ENCODE measurements at regions not wholly inside any gene's neighbourhood (a gene's known extent, or its start where the extent isn't known, plus 50 kb on each side); places are given as distances from the start of the nearest gene placed in this dataset.
"Not testable (repeated sequence)": the region's sequence is repeated elsewhere in the genome, so short reads cannot be mapped to it uniquely, and the experiment has no call there.

- no peak for DNase-seq (ENCODE audit: low read depth in 2 of 2)
These were observed 270.7 kb upstream of the RUNX1 start for GRCh38 chr21:35319684-35320283.

GRCh38 chr21:35316933-35317332 lies 267.8 kb upstream of the RUNX1 start:
- no peak for DNase-seq (ENCODE audit: low read depth in 2 of 2)

GRCh38 chr21:35316456-35316855 lies 267.4 kb upstream of the RUNX1 start:
- DNase-seq (ENCODE audit: low read depth in 2 of 2) = no peak

DNA sequence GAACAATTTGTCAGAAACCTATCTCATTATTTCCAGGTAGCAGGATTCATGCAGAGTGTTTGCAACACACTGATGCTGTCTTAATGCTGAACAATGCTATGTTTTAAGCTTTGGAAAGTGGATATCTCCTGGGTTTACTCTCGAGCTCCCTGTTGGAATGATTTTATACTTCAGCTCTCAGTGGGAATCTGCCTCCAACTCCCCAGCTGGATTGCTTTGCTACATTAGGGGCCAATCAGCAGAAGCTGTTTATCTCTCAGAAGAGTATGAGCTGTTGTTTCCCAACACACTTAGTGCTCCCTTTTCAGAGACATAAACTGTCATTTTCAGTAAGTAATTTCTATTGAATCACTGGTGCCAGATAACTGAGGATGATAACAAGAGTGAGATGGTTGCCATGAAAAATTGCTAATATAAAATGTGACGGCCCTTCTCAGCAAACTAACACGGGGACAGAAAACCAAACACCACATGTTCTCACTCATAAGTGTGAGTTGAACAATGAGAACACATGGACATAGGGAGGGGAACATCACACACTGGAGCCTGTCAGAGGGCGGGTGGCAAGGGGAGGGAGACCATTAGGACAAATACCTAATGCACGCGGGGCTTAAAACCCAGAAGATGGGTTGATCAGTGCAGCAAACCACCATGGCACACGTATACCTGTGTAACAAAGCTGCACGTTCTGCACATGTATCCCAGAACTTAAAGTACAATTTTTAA lies 265.9 kb upstream of the RUNX1 start:
- DNase-seq (ENCODE audit: low read depth in 2 of 2) = no peak

DNA sequence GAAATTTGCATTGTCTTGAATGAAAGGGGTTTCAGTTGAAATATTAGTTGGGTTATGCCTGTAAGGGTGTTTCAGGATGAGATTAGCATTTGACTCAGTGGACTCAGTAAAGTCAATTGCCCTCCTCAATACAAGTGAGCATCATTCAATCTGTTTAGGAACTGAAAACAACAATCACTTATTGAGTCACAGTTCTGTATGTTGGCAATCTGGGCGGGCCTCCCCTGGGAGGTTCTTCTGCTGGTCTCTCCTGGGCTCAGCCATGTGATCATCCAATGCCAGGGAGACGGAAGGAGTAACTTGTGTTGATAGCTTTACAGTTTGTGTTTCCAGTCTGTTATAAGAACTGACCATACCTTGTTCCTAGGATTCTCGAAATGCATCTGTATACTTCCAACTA lies 262.9 kb upstream of the RUNX1 start:
- no peak for DNase-seq (ENCODE audit: low read depth in 2 of 2)

DNA sequence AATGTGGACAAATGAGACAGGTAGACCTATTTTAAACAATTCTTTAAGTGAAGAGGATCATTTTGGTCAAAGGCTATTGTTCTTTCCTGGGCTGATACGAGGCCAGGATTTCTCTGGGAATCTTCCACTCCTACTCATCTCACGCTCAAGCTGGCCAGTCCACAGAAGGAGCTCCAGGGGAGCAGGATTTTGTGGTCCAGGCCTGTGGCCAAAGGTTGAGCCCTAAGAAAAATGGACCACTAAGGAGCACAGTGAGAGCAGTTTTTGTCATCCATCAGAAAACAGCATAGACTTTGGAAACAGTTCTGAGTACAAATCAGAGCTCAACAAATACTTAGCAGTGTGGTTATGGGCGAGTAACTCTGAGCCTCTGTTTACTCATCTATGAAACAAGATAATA lies 260.2 kb upstream of the RUNX1 start:
- no peak for DNase-seq (ENCODE audit: low read depth in 2 of 2)

DNA sequence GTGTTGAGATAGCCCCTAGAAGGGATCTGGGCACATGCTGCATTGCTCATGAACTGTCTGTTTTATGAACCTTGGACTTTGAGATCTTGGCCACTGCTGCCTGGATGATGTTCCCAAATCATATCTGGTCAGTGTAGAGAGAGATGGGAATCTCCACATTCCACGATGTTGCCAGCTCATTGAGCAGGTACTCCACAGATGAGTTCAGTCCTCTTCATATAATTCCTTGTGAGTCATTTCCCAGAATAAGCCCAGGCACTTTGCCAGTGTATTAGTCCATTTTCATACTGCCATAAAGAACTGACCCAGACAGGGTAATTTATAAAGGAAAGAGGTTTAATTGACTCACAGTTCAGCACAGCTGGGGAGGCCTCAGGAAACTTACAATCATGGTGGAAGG lies 254.0 kb upstream of the RUNX1 start:
- no peak for DNase-seq (ENCODE audit: low read depth in 2 of 2)

DNA sequence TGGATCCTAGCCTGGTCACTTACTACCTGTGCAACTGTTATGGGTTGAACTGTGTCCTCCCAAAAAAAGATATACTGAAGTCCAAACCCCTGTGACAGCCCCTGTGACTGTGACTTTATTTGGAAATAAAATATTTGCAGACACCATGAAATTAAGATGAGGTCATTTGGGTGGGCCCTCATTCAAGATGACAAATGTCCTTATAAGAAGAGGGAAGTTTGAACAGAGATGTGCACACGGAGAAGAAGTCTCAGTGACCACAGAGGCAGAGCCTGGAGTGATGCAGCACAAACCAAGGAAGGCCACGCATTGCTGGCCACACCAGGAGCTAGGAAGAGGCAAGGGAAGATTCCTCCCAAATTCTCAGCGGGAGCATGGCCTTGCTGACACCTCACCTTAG lies 249.7 kb upstream of the RUNX1 start:
- no peak for DNase-seq (ENCODE audit: low read depth in 2 of 2)

DNA sequence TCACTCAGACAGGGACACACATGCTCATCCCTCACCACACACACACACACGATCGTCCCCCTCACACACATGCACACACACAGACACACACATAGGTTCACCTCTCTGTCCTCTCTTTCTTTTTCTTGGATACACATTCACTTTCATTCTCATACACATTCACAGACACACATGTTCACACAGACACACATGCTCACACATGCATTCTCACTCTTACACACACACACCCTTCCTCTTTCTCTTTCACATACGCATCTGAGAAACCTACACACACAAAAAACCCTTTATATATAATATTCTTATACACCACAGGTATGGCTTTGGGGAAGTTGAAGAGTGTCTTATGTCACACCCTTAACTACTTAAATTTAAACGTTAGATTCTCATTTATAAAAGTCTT lies 248.6 kb upstream of the RUNX1 start:
- no peak for DNase-seq (ENCODE audit: low read depth in 2 of 2)

- DNase-seq (ENCODE audit: low read depth in 2 of 2) = no peak
These were observed 245.3 kb upstream of the RUNX1 start for GRCh38 chr21:35294231-35294898.

DNA sequence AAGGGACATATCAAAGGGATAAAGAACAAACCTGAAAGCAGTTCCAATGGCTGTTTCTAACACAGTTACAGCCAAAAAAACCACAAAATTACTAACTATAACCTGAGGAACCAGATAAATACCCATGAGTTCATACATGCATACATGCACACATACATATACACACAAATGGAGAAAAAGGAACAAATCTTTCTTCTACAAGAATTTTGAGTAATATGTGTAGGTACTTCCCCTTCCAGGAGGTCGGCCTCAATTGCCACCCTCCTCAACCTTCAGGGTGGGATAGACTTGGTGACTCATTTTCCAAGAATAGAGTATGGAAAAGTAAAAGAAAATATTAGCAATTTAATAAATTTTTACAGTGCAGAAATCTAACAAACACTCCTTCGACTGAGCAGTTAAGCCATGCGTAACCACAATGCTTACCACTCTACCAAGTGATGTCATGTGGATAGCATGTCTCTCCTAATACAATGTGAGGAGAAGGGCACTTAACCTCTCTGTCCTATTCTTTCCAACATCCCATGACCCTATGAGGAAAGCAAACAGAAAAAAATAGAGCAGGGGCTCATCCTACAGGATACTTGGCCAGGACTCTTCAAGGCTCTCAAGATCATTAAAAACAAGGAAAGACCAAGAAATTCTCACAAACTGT lies 243.0 kb upstream of the RUNX1 start:
- no peak for DNase-seq (ENCODE audit: low read depth in 2 of 2)

- no peak for DNase-seq (ENCODE audit: low read depth in 2 of 2)
These were observed 241.9 kb upstream of the RUNX1 start for GRCh38 chr21:35291034-35291433.

DNA sequence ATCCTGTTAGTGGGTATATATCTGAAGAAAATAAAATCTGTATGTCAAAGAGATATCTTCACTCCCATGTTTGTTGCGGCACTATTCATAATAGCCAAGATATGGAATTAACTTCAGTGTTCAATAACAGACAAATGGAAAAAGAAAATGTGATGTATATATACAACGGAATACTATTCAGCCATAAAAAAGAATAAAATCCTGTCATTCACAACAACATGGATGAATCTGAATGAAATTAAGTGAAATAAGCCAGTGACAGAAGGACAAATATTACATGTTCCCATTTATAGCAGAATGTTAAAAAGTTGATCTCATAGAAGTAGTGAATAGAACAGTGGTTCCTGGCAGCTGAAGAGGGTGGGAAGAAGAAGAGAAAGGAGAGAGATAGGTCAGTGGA lies 239.1 kb upstream of the RUNX1 start:
- DNase-seq (ENCODE audit: low read depth in 2 of 2) = no peak

GRCh38 chr21:35284199-35284598 lies 235.1 kb upstream of the RUNX1 start:
- DNase-seq (ENCODE audit: low read depth in 2 of 2) = no peak

DNA sequence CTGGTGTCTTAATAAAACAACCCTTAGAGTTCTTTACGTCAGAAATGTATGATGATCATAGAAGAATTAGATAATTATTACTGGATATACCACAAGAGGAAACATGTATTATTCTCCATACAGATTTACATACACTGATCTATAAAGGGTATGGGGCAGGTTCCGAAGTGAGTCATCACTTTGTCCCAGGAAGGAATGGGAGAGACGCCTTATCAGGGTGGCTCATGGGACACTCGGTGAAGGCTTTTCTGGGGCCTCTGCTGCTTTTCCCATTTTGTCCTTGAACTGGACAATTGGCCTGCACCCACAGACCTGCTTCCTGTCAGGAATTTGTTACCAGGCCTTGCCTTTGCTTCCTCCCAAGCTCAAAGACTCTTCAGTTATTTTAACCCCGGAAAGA lies 233.8 kb upstream of the RUNX1 start:
- no peak for DNase-seq (ENCODE audit: low read depth in 2 of 2)

- DNase-seq (ENCODE audit: low read depth in 2 of 2) = no peak
These were observed 232.9 kb upstream of the RUNX1 start for GRCh38 chr21:35281956-35282355.

GRCh38 chr21:35280231-35280630 lies 231.1 kb upstream of the RUNX1 start:
- DNase-seq (ENCODE audit: low read depth in 2 of 2) = no peak

DNA sequence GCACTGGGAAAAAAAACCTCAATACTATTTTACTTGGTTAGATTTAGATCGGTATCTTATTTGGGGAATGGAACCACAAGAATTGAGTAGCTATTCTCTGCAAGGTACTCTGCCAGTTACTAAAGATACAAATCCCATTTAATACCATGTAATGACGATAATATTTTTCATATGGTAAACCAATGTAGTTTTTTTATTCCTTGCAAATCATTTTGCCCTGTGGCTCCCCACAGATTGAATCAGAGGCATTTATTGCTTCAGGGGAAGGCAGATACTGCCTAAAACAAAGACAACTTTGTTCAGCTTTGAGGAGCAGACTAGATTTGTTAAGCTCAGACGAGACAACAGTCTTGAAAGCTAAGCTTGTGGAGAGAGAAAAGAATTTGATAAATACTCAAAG lies 226.7 kb upstream of the RUNX1 start:
- no peak for DNase-seq (ENCODE audit: low read depth in 2 of 2)

- DNase-seq (ENCODE audit: low read depth in 2 of 2) = no peak
These were observed 225.8 kb upstream of the RUNX1 start for GRCh38 chr21:35274923-35275322.

DNA sequence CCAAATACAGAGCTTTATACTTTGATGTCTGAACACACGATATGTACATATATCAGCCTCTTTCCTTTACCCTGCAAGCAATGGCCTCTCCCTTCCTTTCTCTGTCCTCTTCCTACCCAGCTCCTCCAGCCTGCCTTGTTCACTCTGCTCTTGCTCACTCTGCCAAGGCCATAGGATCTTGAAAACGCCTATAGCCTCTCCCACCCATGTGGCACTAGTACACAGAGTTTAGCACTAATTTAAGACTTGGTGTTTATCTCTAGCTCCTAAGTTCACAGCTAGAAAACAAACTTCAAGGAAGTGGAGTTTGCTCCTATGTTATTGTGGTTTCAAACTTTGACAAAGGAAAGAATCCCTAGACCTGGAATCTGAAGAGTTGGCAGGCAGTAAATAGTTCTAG lies 225.0 kb upstream of the RUNX1 start:
- DNase-seq (ENCODE audit: low read depth in 2 of 2) = no peak

- DNase-seq (ENCODE audit: low read depth in 2 of 2) = no peak
These were observed 224.2 kb upstream of the RUNX1 start for GRCh38 chr21:35273333-35273732.

GRCh38 chr21:35271344-35272118 lies 222.4 kb upstream of the RUNX1 start:
- DNase-seq (ENCODE audit: low read depth in 2 of 2) = not testable (repeated sequence)
